ENCODE measurements at regions not wholly inside any gene's neighbourhood (a gene's known extent, or its start where the extent isn't known, plus 50 kb on each side); places are given as distances from the start of the nearest gene placed in this dataset.

DNA sequence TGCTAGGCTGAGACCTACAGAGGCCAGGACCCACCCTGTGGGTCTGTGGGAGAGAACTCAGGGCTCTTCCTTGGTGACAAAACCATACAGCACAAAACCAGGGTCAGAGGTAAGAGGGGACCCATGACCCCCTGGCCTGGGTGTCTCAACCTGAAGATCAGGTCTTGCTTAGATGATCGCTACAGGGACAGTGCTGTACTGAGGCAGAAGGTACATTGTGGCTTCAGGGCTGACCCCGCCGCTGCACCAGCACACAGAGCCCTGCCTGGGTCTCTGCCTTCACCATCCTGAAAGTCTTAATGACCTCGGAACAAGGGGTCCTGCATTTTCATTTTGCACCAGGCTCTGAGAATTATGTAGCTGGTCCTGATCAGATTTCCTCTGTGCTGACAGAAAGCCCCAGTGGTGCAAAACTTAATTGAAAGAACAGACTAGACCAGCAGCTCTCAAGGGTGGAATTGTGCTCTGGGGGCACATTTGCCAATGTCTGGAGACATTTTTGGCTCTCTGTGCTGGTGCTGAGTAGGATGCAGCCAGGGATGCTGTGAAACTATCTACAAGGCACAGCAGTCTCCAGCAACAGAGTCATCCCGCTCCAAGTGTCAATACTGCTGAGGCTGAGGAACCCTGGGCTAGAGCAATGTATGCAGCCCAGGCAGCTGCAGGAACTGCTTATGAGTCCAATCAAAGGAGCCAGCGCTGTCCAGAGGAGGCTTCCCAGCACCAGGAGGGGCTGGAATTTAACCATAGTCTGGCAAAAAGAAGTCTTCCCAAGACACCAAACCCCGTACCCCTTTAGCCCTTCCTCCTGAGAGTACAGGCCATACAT, 254.9 kb downstream of the ERMARD start:
- no peaks in the 10 kb centered on the region for H3K36me3 ChIP-seq (ENCODE audit: insufficient read depth, low read length)
- no peaks in the 10 kb centered on the region for H3K27me3 ChIP-seq (ENCODE audit: insufficient read depth, low read length)
- no peaks in the 10 kb centered on the region for H4K20me1 ChIP-seq (ENCODE audit: insufficient read depth, low read length)
- no peaks in the 10 kb centered on the region for H3K9me3 ChIP-seq (ENCODE audit: low read depth, low read length)
- H3K4me2 ChIP-seq (ENCODE audit: insufficient read depth, low read length), result no peak overlapping the region
- H3K27ac ChIP-seq (ENCODE audit: low read depth, low read length), result no peak overlapping the region
- H3K4me3 ChIP-seq (ENCODE audit: insufficient read depth, low read length), result no peak overlapping the region
- no peak overlapping the region for H2AFZ ChIP-seq (ENCODE audit: low read length)
- no peaks in the 10 kb centered on the region for H3K4me1 ChIP-seq (ENCODE audit: insufficient read depth, low read length)
- DNase-seq (ENCODE audit: insufficient read length, low spot score, missing footprints), result peak; percentile 62
- TF ChIP-seq, protein P1, sequence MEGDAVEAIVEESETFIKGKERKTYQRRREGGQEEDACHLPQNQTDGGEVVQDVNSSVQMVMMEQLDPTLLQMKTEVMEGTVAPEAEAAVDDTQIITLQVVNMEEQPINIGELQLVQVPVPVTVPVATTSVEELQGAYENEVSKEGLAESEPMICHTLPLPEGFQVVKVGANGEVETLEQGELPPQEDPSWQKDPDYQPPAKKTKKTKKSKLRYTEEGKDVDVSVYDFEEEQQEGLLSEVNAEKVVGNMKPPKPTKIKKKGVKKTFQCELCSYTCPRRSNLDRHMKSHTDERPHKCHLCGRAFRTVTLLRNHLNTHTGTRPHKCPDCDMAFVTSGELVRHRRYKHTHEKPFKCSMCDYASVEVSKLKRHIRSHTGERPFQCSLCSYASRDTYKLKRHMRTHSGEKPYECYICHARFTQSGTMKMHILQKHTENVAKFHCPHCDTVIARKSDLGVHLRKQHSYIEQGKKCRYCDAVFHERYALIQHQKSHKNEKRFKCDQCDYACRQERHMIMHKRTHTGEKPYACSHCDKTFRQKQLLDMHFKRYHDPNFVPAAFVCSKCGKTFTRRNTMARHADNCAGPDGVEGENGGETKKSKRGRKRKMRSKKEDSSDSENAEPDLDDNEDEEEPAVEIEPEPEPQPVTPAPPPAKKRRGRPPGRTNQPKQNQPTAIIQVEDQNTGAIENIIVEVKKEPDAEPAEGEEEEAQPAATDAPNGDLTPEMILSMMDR (IDR thresholded peaks at IDR 0.05; ENCODE audit: extremely low read depth, low read depth, low read length), result no peak
- no peaks in the 10 kb centered on the region for H3K79me2 ChIP-seq (ENCODE audit: insufficient read depth, low read length)

DNA sequence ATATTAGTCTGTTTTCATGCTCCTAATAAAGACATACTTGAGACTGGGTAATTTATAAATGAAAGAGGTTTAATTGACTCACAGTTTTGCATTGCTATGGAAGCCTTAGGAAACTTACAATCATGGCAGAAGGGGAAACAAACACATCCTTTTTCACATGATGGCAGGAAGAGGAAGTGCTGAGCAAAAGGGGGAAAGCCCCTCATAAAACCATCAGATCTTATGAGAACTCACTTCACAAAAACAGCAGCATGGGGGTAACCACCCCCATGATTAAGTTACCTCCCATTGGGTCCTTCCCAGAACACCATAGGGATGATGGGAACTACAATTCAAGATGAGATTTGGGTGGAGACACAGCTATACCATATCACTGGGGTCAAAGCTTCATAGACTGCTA, 254.2 kb downstream of the ERMARD start:
- Histone ChIP-seq H2AFZ (ENCODE audit: low read length) (no peak overlapping the region), H3K36me3 (ENCODE audit: insufficient read depth, low read length) (no peaks in the 10 kb centered on the region), H4K20me1 (ENCODE audit: insufficient read depth, low read length) (no peaks in the 10 kb centered on the region), H3K27ac (ENCODE audit: low read depth, low read length) (no peak overlapping the region), H3K4me2 (ENCODE audit: insufficient read depth, low read length) (no peak overlapping the region), H3K27me3 (ENCODE audit: insufficient read depth, low read length) (no peaks in the 10 kb centered on the region), H3K4me3 (ENCODE audit: insufficient read depth, low read length) (no peak overlapping the region), H3K79me2 (ENCODE audit: insufficient read depth, low read length) (no peaks in the 10 kb centered on the region), H3K4me1 (ENCODE audit: insufficient read depth, low read length) (no peaks in the 10 kb centered on the region), H3K9me3 (ENCODE audit: low read depth, low read length) (no peaks in the 10 kb centered on the region)
- TF ChIP-seq, protein P1 (IDR thresholded peaks at IDR 0.05; ENCODE audit: extremely low read depth, low read depth, low read length), result no peak
- no peak for DNase-seq (ENCODE audit: insufficient read length, low spot score, missing footprints)

DNA sequence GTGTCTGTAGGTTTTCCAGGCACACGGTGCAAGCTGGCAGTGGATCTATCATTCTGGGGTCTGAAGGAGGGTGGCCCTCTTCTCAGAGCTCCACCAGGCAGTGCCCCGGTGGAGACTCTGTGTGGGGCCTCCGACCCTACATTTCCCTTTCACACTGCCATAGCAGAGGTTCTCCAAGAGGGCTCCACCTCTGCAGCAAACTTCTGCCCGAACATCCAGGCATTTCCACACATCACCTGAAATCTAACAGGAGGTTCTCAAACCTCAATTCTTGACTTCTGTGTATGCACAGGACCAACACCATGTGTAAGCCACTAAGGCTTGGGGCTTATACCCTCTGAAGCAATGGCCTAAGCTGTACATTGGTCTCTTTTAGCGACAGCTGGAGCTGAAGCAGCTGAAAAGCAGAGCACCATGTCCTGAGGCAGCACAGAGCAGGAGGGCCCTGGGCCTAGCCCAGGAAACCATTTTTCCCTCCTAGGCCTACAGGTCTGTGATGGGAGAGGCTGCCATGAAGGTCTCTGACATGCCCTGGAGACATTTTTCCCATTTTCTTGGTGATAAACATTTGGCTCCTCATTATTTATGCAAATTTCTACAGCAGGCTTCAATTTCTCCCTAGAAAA, 253.3 kb downstream of the ERMARD start:
- Histone ChIP-seq H3K4me1 (ENCODE audit: insufficient read depth, low read length) (no peaks in the 10 kb centered on the region), H3K4me3 (ENCODE audit: insufficient read depth, low read length) (no peak overlapping the region), H3K27me3 (ENCODE audit: insufficient read depth, low read length) (no peaks in the 10 kb centered on the region), H3K36me3 (ENCODE audit: insufficient read depth, low read length) (no peaks in the 10 kb centered on the region), H3K9me3 (ENCODE audit: low read depth, low read length) (no peaks in the 10 kb centered on the region), H3K4me2 (ENCODE audit: insufficient read depth, low read length) (no peak overlapping the region), H4K20me1 (ENCODE audit: insufficient read depth, low read length) (no peaks in the 10 kb centered on the region), H3K79me2 (ENCODE audit: insufficient read depth, low read length) (no peaks in the 10 kb centered on the region), H2AFZ (ENCODE audit: low read length) (no peak overlapping the region), H3K27ac (ENCODE audit: low read depth, low read length) (no peak overlapping the region)
- TF ChIP-seq, protein P1 (IDR thresholded peaks at IDR 0.05; ENCODE audit: extremely low read depth, low read depth, low read length), result no peak
- DNase-seq (ENCODE audit: insufficient read length, low spot score, missing footprints), result no peak

DNA sequence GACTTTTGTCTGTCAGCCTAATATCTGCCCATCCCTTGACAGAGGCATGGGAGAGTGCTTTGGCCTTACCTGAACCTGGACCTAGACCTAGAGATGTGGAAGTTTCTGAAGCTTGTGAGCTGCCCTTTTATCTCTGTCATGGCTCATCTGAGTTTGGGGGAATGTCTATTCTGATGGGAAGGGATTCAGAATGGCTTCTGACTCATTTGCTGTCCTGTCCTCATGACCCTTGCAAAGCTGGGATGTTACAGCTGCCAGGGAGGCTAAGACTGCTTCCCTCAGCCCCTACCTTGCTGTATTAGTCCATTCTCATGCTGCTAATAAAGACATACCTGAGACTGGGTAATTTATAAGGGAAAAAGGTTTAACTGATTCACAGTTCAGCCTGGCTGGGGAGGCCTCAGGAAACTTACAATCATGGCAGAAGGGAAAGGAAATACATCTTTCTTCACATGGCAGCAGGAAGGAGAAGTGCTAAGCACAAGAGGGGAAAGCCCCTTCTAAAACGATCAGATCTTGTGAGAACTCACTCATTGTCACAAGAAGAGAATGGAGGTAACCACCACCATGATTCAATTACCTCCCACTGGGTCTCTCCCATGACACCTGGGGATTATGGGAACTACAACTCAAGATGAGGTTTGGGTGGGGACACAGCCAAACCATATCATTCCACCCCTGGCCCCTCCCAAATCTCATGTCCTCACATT, 252.2 kb downstream of the ERMARD start:
- H3K27me3 ChIP-seq (ENCODE audit: insufficient read depth, low read length), result no peaks in the 10 kb centered on the region
- H3K4me3 ChIP-seq (ENCODE audit: insufficient read depth, low read length), result no peak overlapping the region
- H3K4me1 ChIP-seq (ENCODE audit: insufficient read depth, low read length), result no peaks in the 10 kb centered on the region
- no peaks in the 10 kb centered on the region for H4K20me1 ChIP-seq (ENCODE audit: insufficient read depth, low read length)
- TF ChIP-seq, protein P1 (IDR thresholded peaks at IDR 0.05; ENCODE audit: extremely low read depth, low read depth, low read length), result no peak
- H3K36me3 ChIP-seq (ENCODE audit: insufficient read depth, low read length), result no peaks in the 10 kb centered on the region
- no peak for DNase-seq (ENCODE audit: insufficient read length, low spot score, missing footprints)
- no peak overlapping the region for H3K27ac ChIP-seq (ENCODE audit: low read depth, low read length)
- H3K9me3 ChIP-seq (ENCODE audit: low read depth, low read length), result no peaks in the 10 kb centered on the region
- no peak overlapping the region for H3K4me2 ChIP-seq (ENCODE audit: insufficient read depth, low read length)
- H2AFZ ChIP-seq (ENCODE audit: low read length), result no peak overlapping the region
- H3K79me2 ChIP-seq (ENCODE audit: insufficient read depth, low read length), result no peaks in the 10 kb centered on the region

Data from osteoblast (primary cell).